Lower leg skin (tissue), 3 donors: ENCODE measurements at regions not wholly inside any gene's neighbourhood (a gene's known extent, or its start where the extent isn't known, plus 50 kb on each side); places are given as distances from the start of the nearest gene placed in this dataset.

Source experiments
- POLR2A ChIP-seq, 2 donors: fragments of 450-650 bp; IDR thresholded peaks; one replicate each; pipeline ENCODE4 v1.6.1; 2016 to 2017; ENCODE audit warnings: antibody characterized with exemption in 2 of 2, mild to moderate bottlenecking in 1 of 2, moderate library complexity in 1 of 2
- TF ChIP-seq, protein P1 (sequence below), 3 donors: fragments of 450-650 bp; IDR thresholded peaks; one replicate each; pipeline ENCODE4 v1.5.1; 2016; ENCODE audit warnings: antibody characterized with exemption in 3 of 3, mild to moderate bottlenecking in 3 of 3, moderate library complexity in 2 of 3

DNA sequence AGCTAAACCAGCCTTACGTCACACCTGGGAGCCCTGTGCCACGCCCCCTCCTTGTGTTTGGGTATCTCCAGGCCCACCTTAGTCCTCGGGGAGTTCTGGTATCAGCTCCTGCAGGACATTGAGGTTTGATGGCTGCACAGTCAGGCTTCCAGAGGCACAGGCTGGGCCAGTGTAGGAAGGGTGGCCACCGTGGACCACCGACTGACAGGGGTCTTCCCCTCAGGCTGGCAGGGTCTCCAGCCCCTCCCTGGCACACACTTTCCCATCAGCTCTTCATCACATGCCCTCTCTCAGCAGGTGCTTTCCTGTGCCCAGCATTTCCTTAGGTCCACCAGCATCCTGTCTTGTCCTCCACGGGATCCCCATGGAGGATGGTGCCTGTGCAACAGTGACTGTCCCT is 413.1 kb downstream of the TCERG1L start:
- TF ChIP-seq POLR2A (IDR thresholded peaks at IDR 0.05), result no peak
- TF ChIP-seq, protein P1, sequence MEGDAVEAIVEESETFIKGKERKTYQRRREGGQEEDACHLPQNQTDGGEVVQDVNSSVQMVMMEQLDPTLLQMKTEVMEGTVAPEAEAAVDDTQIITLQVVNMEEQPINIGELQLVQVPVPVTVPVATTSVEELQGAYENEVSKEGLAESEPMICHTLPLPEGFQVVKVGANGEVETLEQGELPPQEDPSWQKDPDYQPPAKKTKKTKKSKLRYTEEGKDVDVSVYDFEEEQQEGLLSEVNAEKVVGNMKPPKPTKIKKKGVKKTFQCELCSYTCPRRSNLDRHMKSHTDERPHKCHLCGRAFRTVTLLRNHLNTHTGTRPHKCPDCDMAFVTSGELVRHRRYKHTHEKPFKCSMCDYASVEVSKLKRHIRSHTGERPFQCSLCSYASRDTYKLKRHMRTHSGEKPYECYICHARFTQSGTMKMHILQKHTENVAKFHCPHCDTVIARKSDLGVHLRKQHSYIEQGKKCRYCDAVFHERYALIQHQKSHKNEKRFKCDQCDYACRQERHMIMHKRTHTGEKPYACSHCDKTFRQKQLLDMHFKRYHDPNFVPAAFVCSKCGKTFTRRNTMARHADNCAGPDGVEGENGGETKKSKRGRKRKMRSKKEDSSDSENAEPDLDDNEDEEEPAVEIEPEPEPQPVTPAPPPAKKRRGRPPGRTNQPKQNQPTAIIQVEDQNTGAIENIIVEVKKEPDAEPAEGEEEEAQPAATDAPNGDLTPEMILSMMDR (IDR thresholded peaks at IDR 0.05), result no peak
